ENCODE measurements at regions not wholly inside any gene's neighbourhood (a gene's known extent, or its start where the extent isn't known, plus 50 kb on each side); places are given as distances from the start of the nearest gene placed in this dataset.

GRCh38 chr18:77400561-77400960 lies 150.9 kb downstream of the GALR1 start:
- TF ChIP-seq CTCF (optimal IDR thresholded peaks at IDR 0.05 in 1 of 3, IDR thresholded peaks at IDR 0.05 in 1 of 3, conservative IDR thresholded peaks at IDR 0.05 in 1 of 3; ENCODE audit: extremely low read depth in 1 of 3, insufficient read depth in 2 of 3, low read length in 3 of 3) (no peak), EZH2 (IDR thresholded peaks at IDR 0.05; ENCODE audit: low read length) (no peak)

Measured in keratinocyte (primary cell).